ENCODE measurements at regions not wholly inside any gene's neighbourhood (a gene's known extent, or its start where the extent isn't known, plus 50 kb on each side); places are given as distances from the start of the nearest gene placed in this dataset.
"Not testable (repeated sequence)": the region's sequence is repeated elsewhere in the genome, so short reads cannot be mapped to it uniquely, and the experiment has no call there.

- no peak for DNase-seq
Measured at GRCh38 chr9:29211003-29211579, 1637.8 kb upstream of the C9orf72 start.

- DNase-seq: no peak
Measured at GRCh38 chr9:29211580-29212396, 1638.5 kb upstream of the C9orf72 start.

DNA sequence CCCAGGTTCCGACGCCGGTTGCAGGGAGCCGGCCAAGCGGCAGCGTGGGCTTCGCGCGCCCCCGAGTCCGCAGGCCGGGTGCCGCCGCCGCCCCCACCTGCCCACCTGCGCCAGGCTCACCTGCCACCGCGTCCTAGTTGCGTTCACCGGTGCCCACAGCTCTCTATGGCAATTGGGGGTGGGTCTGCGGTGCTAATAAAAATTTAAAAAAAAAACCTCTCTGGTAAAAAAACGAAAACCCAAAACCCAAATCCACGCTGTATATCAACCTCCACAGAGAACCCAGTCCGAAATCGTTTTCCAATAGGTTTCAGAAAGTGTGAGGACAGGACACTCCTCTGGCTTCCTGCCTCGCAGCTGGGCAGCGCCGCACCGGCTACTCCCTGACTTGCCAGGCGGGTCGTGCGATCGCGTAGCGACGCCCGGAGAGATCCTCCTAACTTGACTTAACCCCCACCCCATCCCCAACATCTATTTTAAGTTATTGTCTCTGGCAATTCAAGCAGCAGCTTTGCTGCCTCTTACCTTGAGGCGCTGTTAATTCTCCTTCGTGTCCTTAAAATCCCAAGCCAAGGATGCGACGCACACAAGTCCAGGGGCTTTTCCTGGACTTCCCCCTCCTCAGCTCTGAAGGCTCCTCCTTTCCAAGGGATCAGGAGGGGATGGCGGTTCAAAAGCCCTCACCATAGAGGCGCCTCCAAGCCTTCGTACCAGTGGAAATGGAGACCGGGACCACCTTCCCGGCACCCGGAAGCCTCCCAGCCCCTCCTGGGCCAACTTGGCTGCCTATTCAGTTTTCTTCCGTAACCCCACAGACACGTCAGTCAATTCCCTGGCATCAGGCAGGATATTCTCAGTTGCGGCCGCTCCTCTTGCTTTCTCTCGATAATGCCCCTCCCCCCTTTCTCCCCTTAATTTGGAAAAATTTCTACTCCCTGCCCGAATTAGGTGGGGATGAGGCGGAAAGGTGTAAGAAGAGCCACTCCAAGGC, 1639.4 kb upstream of the C9orf72 start:
- DNase-seq: no peak

DNA sequence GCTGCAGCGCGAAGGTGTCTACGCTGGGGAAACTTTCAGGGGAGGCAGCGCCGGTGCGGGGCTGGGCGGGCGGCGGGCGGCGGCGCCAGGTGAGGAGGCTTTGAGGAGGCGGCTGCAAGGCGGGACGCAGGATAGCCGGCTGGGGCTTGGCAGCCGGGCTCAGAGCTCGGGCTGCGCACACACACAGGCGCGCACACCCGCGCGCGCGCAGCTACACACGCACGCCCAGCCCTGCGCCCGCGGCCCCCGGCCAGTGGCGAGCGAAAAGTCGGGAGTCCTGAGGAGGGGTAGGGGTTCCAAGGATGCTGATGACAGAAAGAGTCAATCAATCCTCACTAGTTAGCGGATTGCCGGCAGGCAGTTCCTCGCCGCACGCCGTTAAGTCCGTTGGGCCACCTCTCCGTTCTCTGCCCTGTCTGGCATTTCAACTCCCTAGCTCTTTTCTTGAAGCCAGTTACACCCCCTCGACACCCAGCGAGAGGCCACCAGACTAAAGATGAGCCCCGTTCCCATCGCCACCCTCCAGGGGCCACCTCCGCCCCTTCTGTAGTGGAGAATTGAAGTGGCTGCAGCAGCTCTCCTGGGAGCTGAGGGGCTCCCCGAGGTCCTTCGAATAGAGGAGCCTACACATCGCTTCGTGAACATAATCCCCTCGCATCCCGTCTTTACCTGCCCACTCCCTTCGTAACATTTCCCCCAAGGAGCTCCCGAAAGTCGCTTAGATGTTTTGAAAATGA, 1640.3 kb upstream of the C9orf72 start, which contains the start of gene LINGO2:
TSS of gene LINGO2 (minus strand) at position 185 of the 737 bp plus-strand sequence.
- DNase-seq: no peak

- DNase-seq: peak; percentile 80
Measured at GRCh38 chr9:29214154-29214689, 1640.9 kb upstream of the C9orf72 start.

- no peak for DNase-seq
Measured at GRCh38 chr9:29214690-29215253, 1641.5 kb upstream of the C9orf72 start.

GRCh38 chr9:29217966-29218365, 1644.7 kb upstream of the C9orf72 start:
- DNase-seq: no peak

DNA sequence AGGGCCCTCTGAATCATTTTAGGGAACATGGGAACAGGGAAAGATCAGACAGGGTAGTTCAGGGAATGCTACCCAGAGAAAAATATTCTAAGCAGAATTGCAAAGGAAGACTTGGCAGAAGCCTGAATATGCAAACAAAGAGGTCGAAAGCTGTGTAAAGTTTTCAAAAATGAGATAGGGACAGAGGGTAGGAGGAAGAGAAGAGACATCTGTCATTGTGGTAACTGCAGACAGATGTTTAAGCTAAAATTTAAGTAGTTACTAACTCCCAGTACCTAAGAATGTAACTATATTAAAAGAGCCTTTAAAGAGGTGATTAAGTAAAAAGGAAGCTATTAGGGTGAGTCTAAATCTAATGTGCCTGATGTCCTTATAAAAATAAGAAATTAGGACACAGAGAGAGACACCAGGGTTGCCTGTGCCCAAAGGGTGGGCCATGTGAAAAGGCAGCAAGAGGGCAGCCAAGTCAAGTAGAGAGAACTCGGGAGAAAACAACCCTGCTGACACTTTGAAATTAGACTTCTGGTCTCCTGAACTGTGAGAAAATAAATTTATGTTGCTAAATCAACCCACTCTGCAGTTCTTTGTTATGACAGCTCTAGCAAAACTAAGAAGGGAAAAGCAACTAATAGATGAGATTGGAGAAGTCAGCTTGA, 1647.4 kb upstream of the C9orf72 start:
- DNase-seq: no peak

GRCh38 chr9:29228558-29228957, 1655.3 kb upstream of the C9orf72 start:
- no peak for DNase-seq

GRCh38 chr9:29230931-29231330, 1657.7 kb upstream of the C9orf72 start:
- DNase-seq: no peak

- DNase-seq: no peak
Measured at GRCh38 chr9:29233193-29233592, 1659.9 kb upstream of the C9orf72 start.

DNA sequence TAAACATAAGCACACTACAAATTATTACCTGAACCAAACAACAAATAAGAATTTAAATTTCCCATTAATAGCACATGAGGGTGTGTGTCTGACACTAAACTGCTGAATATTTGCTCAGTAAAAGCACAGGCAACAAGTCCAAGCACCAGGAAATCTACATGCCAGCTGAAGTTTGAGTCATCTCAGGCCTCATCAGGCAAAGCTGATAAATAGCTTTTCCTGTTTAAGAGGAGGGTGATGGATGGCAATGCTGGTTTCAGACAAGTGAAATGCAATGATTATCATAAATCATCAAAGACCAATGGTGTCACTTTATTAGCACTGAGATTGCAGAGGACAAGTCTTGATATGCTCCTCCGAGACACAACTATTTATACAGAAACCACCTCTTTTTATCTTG, 1668.0 kb upstream of the C9orf72 start:
- DNase-seq: no peak

DNA sequence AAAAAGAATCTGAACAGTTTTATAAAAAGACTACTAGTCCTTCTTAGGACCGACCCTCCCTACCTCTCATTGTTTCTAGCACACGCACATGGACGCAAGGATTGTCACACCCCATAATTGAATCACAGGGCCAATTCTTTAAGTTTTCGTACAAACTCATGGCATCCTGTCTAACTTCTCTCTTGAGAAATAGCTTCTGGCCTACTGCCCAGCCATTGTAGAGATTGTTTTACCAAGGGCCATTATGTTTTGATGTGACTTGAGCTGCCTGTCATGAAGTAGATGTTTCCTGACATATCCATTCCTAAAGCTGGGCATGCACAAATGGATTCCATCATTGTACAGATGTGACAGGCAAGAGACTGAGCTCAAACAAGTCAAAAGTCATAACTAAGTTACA, 1672.1 kb upstream of the C9orf72 start:
- DNase-seq: no peak

DNA sequence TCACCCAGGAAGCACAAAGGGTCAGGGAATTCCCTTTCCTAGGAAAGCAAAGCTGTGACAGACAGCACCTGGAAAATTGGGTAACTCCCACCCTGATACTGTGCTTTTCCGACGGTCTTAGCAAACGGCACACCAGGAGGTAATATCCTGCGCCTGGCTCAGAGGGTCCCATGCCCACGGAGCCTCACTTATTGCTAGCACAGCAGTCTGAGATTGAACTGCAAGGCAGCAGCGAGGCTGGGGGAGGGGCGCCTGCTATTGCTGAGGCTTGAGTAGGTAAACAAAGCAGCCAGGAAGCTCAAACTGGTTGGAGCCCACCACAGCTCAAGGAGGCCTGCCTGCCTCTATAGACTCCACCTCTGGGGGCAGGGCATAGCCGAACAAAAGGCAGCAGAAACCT, 1697.1 kb upstream of the C9orf72 start:
- DNase-seq: not testable (repeated sequence)

DNA sequence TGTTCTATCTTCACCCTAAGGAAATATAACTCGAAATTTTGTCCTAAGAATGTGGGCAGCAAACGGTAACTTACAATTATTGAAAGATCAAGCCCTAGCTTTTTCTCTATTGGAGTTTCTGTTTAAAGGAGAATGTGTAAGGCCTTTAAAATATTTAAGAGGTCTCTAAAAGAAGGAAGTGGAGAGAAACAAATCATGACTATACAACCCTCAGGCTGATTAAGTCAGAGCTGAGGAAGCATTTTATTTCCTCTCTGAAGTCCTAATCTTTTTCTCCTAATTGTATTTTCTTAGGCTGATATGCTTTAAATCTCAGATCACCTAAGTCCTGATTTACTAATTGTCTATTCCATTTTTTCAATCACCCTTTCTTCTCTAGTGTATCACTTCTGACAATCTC, 1708.8 kb upstream of the C9orf72 start:
- DNase-seq: no peak

GRCh38 chr9:29285818-29286217, 1712.5 kb upstream of the C9orf72 start:
- DNase-seq: no peak

DNA sequence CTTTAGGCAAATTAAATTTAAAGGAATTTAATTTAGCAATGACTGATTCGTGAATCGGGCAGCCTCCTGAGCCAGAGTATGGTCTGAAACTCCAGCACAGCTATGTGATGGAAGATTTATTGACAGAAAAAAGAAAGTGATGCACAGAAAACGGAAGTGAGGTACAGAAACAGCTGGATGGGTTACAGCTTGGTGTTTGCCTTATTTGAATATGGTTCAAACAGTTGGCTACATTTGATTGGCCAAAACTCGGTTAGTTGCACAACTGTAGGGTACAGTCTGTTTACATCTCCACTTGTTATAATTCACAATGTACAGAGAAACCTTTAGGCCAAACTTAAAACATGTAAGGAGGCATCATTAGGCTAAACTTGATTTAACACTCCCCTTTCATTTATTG, 1716.1 kb upstream of the C9orf72 start:
- no peak for DNase-seq

- no peak for DNase-seq
Measured at GRCh38 chr9:29290516-29290915, 1717.2 kb upstream of the C9orf72 start.

- DNase-seq: no peak
Measured at GRCh38 chr9:29297592-29297991, 1724.3 kb upstream of the C9orf72 start.

DNA sequence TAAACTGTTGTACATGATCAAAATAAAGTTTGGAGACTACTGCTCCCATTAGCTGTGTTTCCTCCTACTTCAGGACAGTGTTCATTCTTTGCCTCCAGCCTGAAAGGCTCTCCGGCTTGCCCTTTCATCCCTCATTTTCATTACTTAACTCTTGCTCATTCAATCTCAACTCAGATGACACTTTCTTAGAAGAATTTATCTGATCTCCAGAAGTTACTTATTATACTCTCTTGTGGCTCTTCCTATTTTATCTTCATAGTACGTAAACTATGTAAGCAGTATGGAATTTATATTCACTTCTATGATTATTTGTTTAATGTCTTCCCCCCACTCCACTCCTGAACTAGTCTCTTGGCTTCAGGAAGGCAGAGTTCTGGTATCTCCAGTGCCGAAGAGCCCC, 1737.9 kb upstream of the C9orf72 start:
- DNase-seq: no peak

GRCh38 chr9:29312327-29312726, 1739.0 kb upstream of the C9orf72 start:
- no peak for DNase-seq
